Vagina (tissue), 2 donors: ENCODE measurements at regions not wholly inside any gene's neighbourhood (a gene's known extent, or its start where the extent isn't known, plus 50 kb on each side); places are given as distances from the start of the nearest gene placed in this dataset.

Source experiments
- DNase-seq, 2 donors: peaks; one replicate each; pipeline ENCODE4 v3.0.0-alpha.2; 2017; ENCODE audit errors: extremely low spot score in 2 of 2
- H3K27ac ChIP-seq: fragments of 200-600 bp; sonication (generic); one replicate; pipeline ENCODE4 v1.5.1; 2019
- H3K27me3 ChIP-seq: fragments of 200-600 bp; sonication (generic); one replicate; pipeline ENCODE4 v1.5.1; 2019
- H3K36me3 ChIP-seq, 2 donors: fragments of 200-600 bp; sonication (generic); one replicate each; pipeline ENCODE4 v1.5.1; 2017 to 2019
- H3K4me1 ChIP-seq: fragments of 200-600 bp; sonication (generic); one replicate; pipeline ENCODE4 v1.5.1; 2019
- H3K4me3 ChIP-seq, 2 donors: fragments of 200-600 bp; sonication (generic); 1 replicate in 1 of 2; 2 replicates in 1 of 2; pipeline ENCODE4 v1.5.1; 2016 to 2019
- H3K9me3 ChIP-seq: fragments of 200-600 bp; sonication (generic); one replicate; pipeline ENCODE4 v1.5.1; 2019
- CTCF ChIP-seq, 3 experiments: fragments of 450-650 bp in 2 of 3; fragments of 200-600 bp in 1 of 3; sonication (generic) in 1 of 3; IDR thresholded peaks; one replicate each; pipeline ENCODE4 v1.5.1; 2017 to 2019; ENCODE audit warnings: antibody characterized with exemption in 3 of 3, mild to moderate bottlenecking in 2 of 3, moderate library complexity in 2 of 3
- POLR2A ChIP-seq, 2 donors: fragments of 450-650 bp; IDR thresholded peaks; one replicate each; pipeline ENCODE4 v1.6.1; 2017; ENCODE audit warnings: antibody characterized with exemption in 2 of 2, mild to moderate bottlenecking in 2 of 2, moderate library complexity in 2 of 2
- POLR2AphosphoS5 ChIP-seq, 2 donors: sonication (generic); formaldehyde crosslinking; IDR thresholded peaks; one replicate each; pipeline ENCODE4 v1.9.0; 2017; ENCODE audit warnings: antibody characterized with exemption in 2 of 2, mild to moderate bottlenecking in 2 of 2, low read depth in 1 of 2; ENCODE audit not compliant: insufficient read depth in 1 of 2
- intact Hi-C: fragments of 100-400 bp; cut with DNase I; formaldehyde crosslinking; loops from one replicate; pipeline ENCODE4 v1.15.1; 2023

- H3K27me3 ChIP-seq = no peaks in the 10 kb centered on the region
- no peaks in the 10 kb centered on the region for H3K4me1 ChIP-seq
- H3K27ac ChIP-seq = no peak overlapping the region
- no peaks in the 10 kb centered on the region for H3K36me3 ChIP-seq
- no peak for DNase-seq
- no peak overlapping the region for H3K4me3 ChIP-seq
- intact Hi-C loops = no loop called here
- no peaks in the 10 kb centered on the region for H3K9me3 ChIP-seq
- TF ChIP-seq CTCF (IDR thresholded peaks at IDR 0.05) = no peak
- no peak for TF ChIP-seq POLR2A (IDR thresholded peaks at IDR 0.05)
- no peak for TF ChIP-seq POLR2AphosphoS5 (IDR thresholded peaks at IDR 0.05; ENCODE audit: insufficient read depth in 1 of 2, low read depth in 1 of 2)
Observed at GRCh38 chr2:182621810-182622209, 94.2 kb upstream of the DNAJC10 start.

- no peak overlapping the region for H3K4me3 ChIP-seq
- intact Hi-C loops = no loop called here
- DNase-seq = no peak
- H3K36me3 ChIP-seq = no peaks in the 10 kb centered on the region
- TF ChIP-seq POLR2AphosphoS5 (IDR thresholded peaks at IDR 0.05; ENCODE audit: insufficient read depth in 1 of 2, low read depth in 1 of 2) (no peak), POLR2A (IDR thresholded peaks at IDR 0.05) (no peak), CTCF (IDR thresholded peaks at IDR 0.05) (no peak)
- no peaks in the 10 kb centered on the region for H3K4me1 ChIP-seq
- no peaks in the 10 kb centered on the region for H3K9me3 ChIP-seq
- H3K27ac ChIP-seq = no peak overlapping the region
- no peaks in the 10 kb centered on the region for H3K27me3 ChIP-seq
Observed at GRCh38 chr2:182622231-182622630, 93.8 kb upstream of the DNAJC10 start.

GRCh38 chr2:182625814-182626213 lies 90.2 kb upstream of the DNAJC10 start:
- Histone ChIP-seq H3K36me3 (no peaks in the 10 kb centered on the region), H3K27me3 (no peaks in the 10 kb centered on the region), H3K9me3 (no peaks in the 10 kb centered on the region), H3K27ac (no peak overlapping the region), H3K4me1 (no peaks in the 10 kb centered on the region), H3K4me3 (no peak overlapping the region)
- TF ChIP-seq POLR2AphosphoS5 (IDR thresholded peaks at IDR 0.05; ENCODE audit: insufficient read depth in 1 of 2, low read depth in 1 of 2) = no peak
- no peak for TF ChIP-seq POLR2A (IDR thresholded peaks at IDR 0.05)
- TF ChIP-seq CTCF (IDR thresholded peaks at IDR 0.05) = no peak
- intact Hi-C loops = no loop called here
- no peak for DNase-seq

GRCh38 chr2:182628916-182629315 lies 87.1 kb upstream of the DNAJC10 start:
- DNase-seq = no peak
- Histone ChIP-seq H3K36me3 (no peaks in the 10 kb centered on the region), H3K4me1 (no peaks in the 10 kb centered on the region), H3K27ac (no peak overlapping the region), H3K9me3 (no peaks in the 10 kb centered on the region), H3K4me3 (no peak overlapping the region), H3K27me3 (no peaks in the 10 kb centered on the region)
- no peak for TF ChIP-seq CTCF (IDR thresholded peaks at IDR 0.05)
- TF ChIP-seq POLR2AphosphoS5 (IDR thresholded peaks at IDR 0.05; ENCODE audit: insufficient read depth in 1 of 2, low read depth in 1 of 2) = no peak
- no peak for TF ChIP-seq POLR2A (IDR thresholded peaks at IDR 0.05)
- intact Hi-C loops = no loop called here

- H3K27me3 ChIP-seq = no peaks in the 10 kb centered on the region
- H3K27ac ChIP-seq = no peak overlapping the region
- no peak for DNase-seq
- intact Hi-C loops = no loop called here
- no peaks in the 10 kb centered on the region for H3K4me1 ChIP-seq
- H3K4me3 ChIP-seq = no peak overlapping the region
- no peaks in the 10 kb centered on the region for H3K36me3 ChIP-seq
- H3K9me3 ChIP-seq = no peaks in the 10 kb centered on the region
- no peak for TF ChIP-seq POLR2AphosphoS5 (IDR thresholded peaks at IDR 0.05; ENCODE audit: insufficient read depth in 1 of 2, low read depth in 1 of 2)
Observed at GRCh38 chr2:182630207-182630606, 85.8 kb upstream of the DNAJC10 start.

GRCh38 chr2:182631299-182631698 lies 84.8 kb upstream of the DNAJC10 start:
- Histone ChIP-seq H3K27me3 (no peaks in the 10 kb centered on the region), H3K27ac (no peak overlapping the region), H3K9me3 (no peaks in the 10 kb centered on the region), H3K4me1 (no peaks in the 10 kb centered on the region), H3K36me3 (no peaks in the 10 kb centered on the region), H3K4me3 (no peak overlapping the region)
- intact Hi-C loops = no loop called here
- TF ChIP-seq CTCF (IDR thresholded peaks at IDR 0.05) (no peak), POLR2A (IDR thresholded peaks at IDR 0.05) (no peak), POLR2AphosphoS5 (IDR thresholded peaks at IDR 0.05; ENCODE audit: insufficient read depth in 1 of 2, low read depth in 1 of 2) (no peak)
- no peak for DNase-seq
